ENCODE measurements at regions not wholly inside any gene's neighbourhood (a gene's known extent, or its start where the extent isn't known, plus 50 kb on each side); places are given as distances from the start of the nearest gene placed in this dataset.

GRCh38 chr3:155029941-155030340 lies 50.2 kb upstream of the MME start:
- DNase-seq (ENCODE audit: low read depth): no peak

- DNase-seq (ENCODE audit: low read depth): peak; percentile 60
Measured at GRCh38 chr3:155026999-155027591, 53.0 kb upstream of the MME start.

- DNase-seq (ENCODE audit: low read depth): peak; percentile 89
Measured at GRCh38 chr3:155024006-155024638, 56.0 kb upstream of the MME start.

- no peak for DNase-seq (ENCODE audit: low read depth)
Measured at GRCh38 chr3:155022896-155023295, 57.2 kb upstream of the MME start.

- peak; percentile 70 for DNase-seq (ENCODE audit: low read depth)
Measured at GRCh38 chr3:155019575-155019974, 60.5 kb upstream of the MME start.

- DNase-seq (ENCODE audit: low read depth): no peak
Measured at GRCh38 chr3:155018621-155019330, 61.3 kb upstream of the MME start.

GRCh38 chr3:155015776-155016436 lies 64.2 kb upstream of the MME start:
- no peak for DNase-seq (ENCODE audit: low read depth)

- no peak for DNase-seq (ENCODE audit: low read depth)
Measured at GRCh38 chr3:155014953-155015352, 65.2 kb upstream of the MME start.

- DNase-seq (ENCODE audit: low read depth): no peak
Measured at GRCh38 chr3:155013427-155013826, 66.7 kb upstream of the MME start.

GRCh38 chr3:155012584-155012983 lies 67.5 kb upstream of the MME start:
- DNase-seq (ENCODE audit: low read depth): no peak

- no peak for DNase-seq (ENCODE audit: low read depth)
Measured at GRCh38 chr3:155010416-155010815, 69.7 kb upstream of the MME start.

- DNase-seq (ENCODE audit: low read depth): no peak
Measured at GRCh38 chr3:155009217-155009616, 70.9 kb upstream of the MME start.

GRCh38 chr3:155007729-155008128 lies 72.4 kb upstream of the MME start:
- DNase-seq (ENCODE audit: low read depth): no peak

- no peak for DNase-seq (ENCODE audit: low read depth)
Measured at GRCh38 chr3:155001289-155002010, 78.7 kb upstream of the MME start.

- DNase-seq (ENCODE audit: low read depth): no peak
Measured at GRCh38 chr3:154992655-154993054, 87.5 kb upstream of the MME start.

GRCh38 chr3:154990543-154990942 lies 89.6 kb upstream of the MME start:
- no peak for DNase-seq (ENCODE audit: low read depth)

GRCh38 chr3:154987846-154988245 lies 92.3 kb upstream of the MME start:
- no peak for DNase-seq (ENCODE audit: low read depth)

- no peak for DNase-seq (ENCODE audit: low read depth)
Measured at GRCh38 chr3:154981664-154982063, 98.5 kb upstream of the MME start.

- DNase-seq (ENCODE audit: low read depth): peak; percentile 70
Measured at GRCh38 chr3:154981201-154981600, 98.9 kb upstream of the MME start.

- no peak for DNase-seq (ENCODE audit: low read depth)
Measured at GRCh38 chr3:154979331-154979730, 100.8 kb upstream of the MME start.

- no peak for DNase-seq (ENCODE audit: low read depth)
Measured at GRCh38 chr3:154977666-154978065, 102.5 kb upstream of the MME start.
